Spleen (tissue), 7 donors: ENCODE measurements at regions not wholly inside any gene's neighbourhood (a gene's known extent, or its start where the extent isn't known, plus 50 kb on each side); places are given as distances from the start of the nearest gene placed in this dataset.

Source experiments
- POLR2AphosphoS5 ChIP-seq, 3 donors: sonication (generic); formaldehyde crosslinking; IDR thresholded peaks; one replicate each; pipeline ENCODE4 v1.5.1; 2017; ENCODE audit warnings: antibody characterized with exemption in 3 of 3
- TF ChIP-seq, protein P1 (sequence below), 11 experiments: fragments of 200-600 bp in 7 of 11; fragments of 450-650 bp in 4 of 11; sonication (generic) in 4 of 11; IDR thresholded peaks in 8 of 11; conservative IDR thresholded peaks in 3 of 11; 1 replicate in 7 of 11; 2 replicates in 4 of 11; pipeline versions ENCODE4 v1.4.0 to v1.8.0; 2016 to 2021; ENCODE audit warnings: antibody characterized with exemption in 11 of 11, inconsistent platforms in 4 of 11, mild to moderate bottlenecking in 1 of 11
- donor health status: DM: no; HTN: no; CAD: no; lungs with moderate emphysema.
- donor health status: DM: no; HTN: no; CAD: no.
- donor health status: DM: no; HTN: no; CAD: no.

- TF ChIP-seq POLR2AphosphoS5 (IDR thresholded peaks at IDR 0.05): no peak
- TF ChIP-seq, protein P1, sequence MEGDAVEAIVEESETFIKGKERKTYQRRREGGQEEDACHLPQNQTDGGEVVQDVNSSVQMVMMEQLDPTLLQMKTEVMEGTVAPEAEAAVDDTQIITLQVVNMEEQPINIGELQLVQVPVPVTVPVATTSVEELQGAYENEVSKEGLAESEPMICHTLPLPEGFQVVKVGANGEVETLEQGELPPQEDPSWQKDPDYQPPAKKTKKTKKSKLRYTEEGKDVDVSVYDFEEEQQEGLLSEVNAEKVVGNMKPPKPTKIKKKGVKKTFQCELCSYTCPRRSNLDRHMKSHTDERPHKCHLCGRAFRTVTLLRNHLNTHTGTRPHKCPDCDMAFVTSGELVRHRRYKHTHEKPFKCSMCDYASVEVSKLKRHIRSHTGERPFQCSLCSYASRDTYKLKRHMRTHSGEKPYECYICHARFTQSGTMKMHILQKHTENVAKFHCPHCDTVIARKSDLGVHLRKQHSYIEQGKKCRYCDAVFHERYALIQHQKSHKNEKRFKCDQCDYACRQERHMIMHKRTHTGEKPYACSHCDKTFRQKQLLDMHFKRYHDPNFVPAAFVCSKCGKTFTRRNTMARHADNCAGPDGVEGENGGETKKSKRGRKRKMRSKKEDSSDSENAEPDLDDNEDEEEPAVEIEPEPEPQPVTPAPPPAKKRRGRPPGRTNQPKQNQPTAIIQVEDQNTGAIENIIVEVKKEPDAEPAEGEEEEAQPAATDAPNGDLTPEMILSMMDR (IDR thresholded peaks at IDR 0.05 in 8 of 11, conservative IDR thresholded peaks at IDR 0.05 in 3 of 11): no peak
These were observed 605.1 kb downstream of the PCDH18 start for GRCh38 chr4:136927172-136927571.
